GM10266 (cell line): ENCODE measurements at regions not wholly inside any gene's neighbourhood (a gene's known extent, or its start where the extent isn't known, plus 50 kb on each side); places are given as distances from the start of the nearest gene placed in this dataset.

Source experiments
- DNase-seq: peaks from one replicate; pipeline ENCODE4 v3.0.0; 2012; ENCODE audit errors: extremely low spot score
- TF ChIP-seq, protein P1 (sequence below): IDR thresholded peaks from 2 replicates; pipeline ENCODE4 v1.5.1; 2012; ENCODE audit warnings: mild to moderate bottlenecking, low read depth; ENCODE audit not compliant: control insufficient read depth, insufficient read depth; ENCODE audit errors: missing control alignments

GRCh38 chr2:71880287-71880686 is 267.4 kb downstream of the CYP26B1 start:
- no peak for DNase-seq
- TF ChIP-seq, protein P1, sequence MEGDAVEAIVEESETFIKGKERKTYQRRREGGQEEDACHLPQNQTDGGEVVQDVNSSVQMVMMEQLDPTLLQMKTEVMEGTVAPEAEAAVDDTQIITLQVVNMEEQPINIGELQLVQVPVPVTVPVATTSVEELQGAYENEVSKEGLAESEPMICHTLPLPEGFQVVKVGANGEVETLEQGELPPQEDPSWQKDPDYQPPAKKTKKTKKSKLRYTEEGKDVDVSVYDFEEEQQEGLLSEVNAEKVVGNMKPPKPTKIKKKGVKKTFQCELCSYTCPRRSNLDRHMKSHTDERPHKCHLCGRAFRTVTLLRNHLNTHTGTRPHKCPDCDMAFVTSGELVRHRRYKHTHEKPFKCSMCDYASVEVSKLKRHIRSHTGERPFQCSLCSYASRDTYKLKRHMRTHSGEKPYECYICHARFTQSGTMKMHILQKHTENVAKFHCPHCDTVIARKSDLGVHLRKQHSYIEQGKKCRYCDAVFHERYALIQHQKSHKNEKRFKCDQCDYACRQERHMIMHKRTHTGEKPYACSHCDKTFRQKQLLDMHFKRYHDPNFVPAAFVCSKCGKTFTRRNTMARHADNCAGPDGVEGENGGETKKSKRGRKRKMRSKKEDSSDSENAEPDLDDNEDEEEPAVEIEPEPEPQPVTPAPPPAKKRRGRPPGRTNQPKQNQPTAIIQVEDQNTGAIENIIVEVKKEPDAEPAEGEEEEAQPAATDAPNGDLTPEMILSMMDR = no peak

DNA sequence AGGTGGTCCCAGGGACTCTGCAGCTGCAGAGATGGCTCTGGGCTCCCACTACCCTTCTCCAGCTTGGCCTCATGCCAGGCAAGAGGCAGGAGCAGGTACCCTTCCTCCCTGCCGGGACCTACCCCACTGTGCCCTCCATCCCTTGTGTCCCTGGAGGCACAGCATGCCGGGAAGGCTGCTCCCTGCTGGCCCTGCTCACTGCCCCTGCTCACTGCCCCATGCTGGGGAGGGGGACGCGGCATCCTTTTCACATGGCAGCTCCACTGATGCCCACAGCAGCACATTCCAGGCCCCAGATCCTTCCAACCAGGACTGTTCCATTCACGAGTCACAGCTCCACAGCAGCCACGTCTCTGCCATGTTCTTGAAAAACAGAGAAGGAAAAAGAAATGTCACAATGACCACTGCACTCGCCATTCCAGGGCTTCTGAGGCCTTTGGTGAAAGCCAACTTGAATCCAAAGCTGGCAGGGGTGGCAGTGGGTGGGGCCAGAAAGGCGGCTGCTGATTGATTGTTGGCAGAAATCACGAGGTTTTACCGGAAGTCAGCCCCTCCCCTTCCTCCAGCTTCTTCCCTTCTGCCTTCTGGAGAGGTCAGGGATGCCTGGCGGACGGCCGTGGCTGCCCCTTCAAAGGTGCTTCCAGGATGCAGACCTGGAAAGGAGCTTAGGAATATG is 268.0 kb downstream of the CYP26B1 start:
- TF ChIP-seq, protein P1 = no peak
- no peak for DNase-seq

DNA sequence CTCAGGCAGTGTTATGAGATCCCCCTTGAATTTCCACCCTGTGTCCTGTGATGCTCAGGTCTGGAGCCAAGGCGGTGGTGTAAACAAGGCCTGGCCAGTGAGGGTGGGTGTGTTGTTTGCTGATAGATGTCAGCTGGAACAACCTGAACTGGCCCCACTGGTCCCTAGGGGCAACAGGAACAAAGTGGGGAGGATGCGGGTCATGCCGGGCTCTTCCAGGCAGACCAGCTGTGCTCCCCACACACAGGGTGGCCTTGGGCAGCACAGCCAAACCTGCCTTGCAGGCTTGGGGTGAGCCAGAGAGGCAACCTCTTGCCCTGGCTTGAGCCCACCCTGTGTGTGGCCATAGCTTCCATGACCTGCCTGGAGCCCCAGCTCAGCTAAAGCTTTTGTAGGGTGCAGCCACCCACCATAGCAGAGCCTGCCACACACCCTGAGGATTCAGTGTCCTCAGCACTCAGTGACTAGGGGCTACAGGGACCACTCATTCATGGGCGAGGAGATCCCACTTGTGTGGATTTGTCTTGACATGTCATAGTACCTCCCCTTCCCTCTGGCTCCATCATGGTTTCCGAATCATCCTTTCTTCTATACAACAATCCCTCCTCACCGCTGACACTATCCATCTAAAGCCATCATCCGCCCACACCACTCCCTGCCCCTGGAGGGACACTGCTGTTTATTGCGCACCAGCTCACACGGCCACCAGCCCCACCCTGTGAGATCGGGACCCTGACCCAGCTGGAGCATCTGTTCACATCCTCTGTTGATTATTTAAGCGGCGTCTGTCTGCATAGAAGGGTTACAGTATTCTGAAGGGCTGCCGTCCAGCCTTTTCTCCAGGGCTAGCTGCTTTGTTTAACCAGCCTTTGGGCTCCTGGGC is 268.8 kb downstream of the CYP26B1 start:
- TF ChIP-seq, protein P1 = no peak
- DNase-seq = no peak

GRCh38 chr2:71877636-71878035 is 270.0 kb downstream of the CYP26B1 start:
- DNase-seq = no peak
- TF ChIP-seq, protein P1 = no peak

DNA sequence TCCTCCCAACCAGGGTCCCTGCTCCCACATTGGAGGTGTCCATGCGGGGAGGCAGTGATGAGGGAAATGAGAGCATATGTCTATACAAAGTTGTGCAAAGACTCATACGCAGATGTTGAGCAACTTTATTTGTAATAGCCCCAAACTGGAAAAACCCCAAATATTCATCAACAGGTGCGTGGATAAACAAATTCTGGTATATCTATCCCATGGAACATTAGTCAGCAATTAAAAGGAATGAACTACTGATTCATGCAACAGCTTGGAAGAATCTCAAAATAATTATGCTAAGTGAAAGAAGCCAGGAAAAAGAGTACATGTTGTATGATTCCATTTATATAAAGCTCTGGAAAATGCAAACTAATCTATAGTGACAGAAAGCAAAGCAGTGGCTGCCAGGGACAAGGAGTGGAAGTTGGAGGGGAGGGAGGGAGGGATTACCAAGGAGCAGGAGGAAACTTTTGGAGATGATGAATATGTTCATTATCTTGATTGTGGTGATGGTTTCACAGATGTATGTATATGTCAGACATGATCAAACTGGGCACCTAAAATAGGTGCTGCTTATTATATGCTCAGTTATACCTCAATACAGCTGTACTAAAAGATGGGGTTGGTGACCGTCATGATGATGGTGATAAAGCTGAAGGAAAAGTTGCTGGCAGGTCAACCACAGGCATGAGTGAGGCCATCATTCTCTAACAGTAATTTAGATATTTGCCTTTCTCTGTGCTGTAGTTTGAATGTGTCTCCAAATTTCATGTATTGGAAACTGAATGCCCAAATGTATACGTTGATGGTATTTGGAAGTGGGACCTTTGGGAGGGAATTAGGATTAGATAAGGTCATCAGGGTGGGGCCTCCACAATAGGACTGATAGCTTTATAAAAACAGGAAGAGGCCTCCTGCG is 270.9 kb downstream of the CYP26B1 start:
- TF ChIP-seq, protein P1 = no peak
- no peak for DNase-seq

DNA sequence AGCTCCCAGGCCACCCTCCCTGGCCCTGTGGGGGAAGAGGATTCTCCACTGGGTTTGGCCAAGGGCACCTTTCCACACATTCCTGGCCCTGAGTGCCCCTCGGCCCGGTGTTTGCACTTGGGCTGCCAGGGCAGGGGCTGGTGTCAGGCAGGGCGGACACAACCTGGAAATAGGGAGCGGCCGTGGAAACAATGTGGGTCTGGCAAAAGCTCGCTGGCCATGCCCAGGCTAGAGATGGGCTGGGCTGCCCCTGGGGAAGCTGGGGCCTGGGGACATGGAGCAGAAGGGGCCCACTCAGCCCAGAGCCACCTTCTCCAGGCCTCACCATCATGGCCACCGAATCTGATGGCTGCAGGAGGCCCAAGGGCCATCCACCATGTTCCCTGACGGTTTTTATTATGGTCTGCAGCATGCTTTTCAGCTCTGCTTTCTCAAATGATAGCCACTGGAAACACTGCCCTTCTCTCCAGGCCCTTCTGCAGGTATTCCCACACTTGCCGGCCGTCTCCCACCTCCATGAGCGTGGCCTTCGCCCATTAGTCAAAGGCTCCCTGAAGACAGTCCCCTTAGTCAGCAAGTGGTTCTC is 275.1 kb downstream of the CYP26B1 start:
- DNase-seq = no peak
- TF ChIP-seq, protein P1 = no peak
